KMS-11 (cell line): ENCODE measurements at regions not wholly inside any gene's neighbourhood (a gene's known extent, or its start where the extent isn't known, plus 50 kb on each side); places are given as distances from the start of the nearest gene placed in this dataset.

Source experiments
- H2AFZ ChIP-seq: fragments of 200-600 bp; sonication (generic); 2 replicates; pipeline ENCODE4 v1.6.1; 2016; ENCODE audit warnings: antibody characterized with exemption, mixed run types, low read depth
- H3K27ac ChIP-seq: fragments of 200-600 bp; sonication (generic); 2 replicates; pipeline ENCODE4 v1.6.1; 2016; ENCODE audit warnings: mild to moderate bottlenecking, mixed run types
- H3K27me3 ChIP-seq: fragments of 200-600 bp; sonication (generic); 2 replicates; pipeline ENCODE4 v1.6.1; 2017; ENCODE audit warnings: mild to moderate bottlenecking, low read depth, mixed run types, moderate library complexity; ENCODE audit not compliant: insufficient read depth
- H3K36me3 ChIP-seq: fragments of 200-600 bp; sonication (generic); 2 replicates; pipeline ENCODE4 v1.6.1; 2017; ENCODE audit warnings: mild to moderate bottlenecking, mixed run types; ENCODE audit not compliant: insufficient read depth
- H3K4me1 ChIP-seq: fragments of 200-600 bp; sonication (generic); 2 replicates; pipeline ENCODE4 v1.6.1; 2016; ENCODE audit warnings: mild to moderate bottlenecking, low read depth, mixed run types; ENCODE audit not compliant: poor library complexity, severe bottlenecking
- H3K4me2 ChIP-seq: fragments of 200-600 bp; sonication (generic); 2 replicates; pipeline ENCODE4 v1.7.0; 2016; ENCODE audit warnings: mild to moderate bottlenecking, mixed run types
- H3K4me3 ChIP-seq: fragments of 200-600 bp; sonication (generic); IDR thresholded peaks from 2 replicates; pipeline ENCODE4 v1.6.1; 2017; ENCODE audit warnings: low read depth, low read length, mixed read lengths; ENCODE audit not compliant: insufficient read depth
- H3K79me2 ChIP-seq: fragments of 200-600 bp; sonication (generic); 2 replicates; pipeline ENCODE4 v1.6.1; 2016; ENCODE audit warnings: low read depth, mixed run types; ENCODE audit not compliant: insufficient read depth
- H3K9ac ChIP-seq: fragments of 200-600 bp; sonication (generic); 2 replicates; pipeline ENCODE4 v1.6.1; 2016; ENCODE audit warnings: mild to moderate bottlenecking, mixed run types
- H4K20me1 ChIP-seq: fragments of 200-600 bp; sonication (generic); 2 replicates; pipeline ENCODE4 v1.6.1; 2016; ENCODE audit warnings: mild to moderate bottlenecking, mixed run types; ENCODE audit not compliant: insufficient read depth
- CTCF ChIP-seq: fragments of 200-600 bp; sonication (generic); conservative IDR thresholded peaks from 2 replicates; pipeline ENCODE4 v1.6.1; 2017; ENCODE audit warnings: low read depth, mild to moderate bottlenecking, antibody characterized with exemption, low read length, moderate library complexity, mixed read lengths

DNA sequence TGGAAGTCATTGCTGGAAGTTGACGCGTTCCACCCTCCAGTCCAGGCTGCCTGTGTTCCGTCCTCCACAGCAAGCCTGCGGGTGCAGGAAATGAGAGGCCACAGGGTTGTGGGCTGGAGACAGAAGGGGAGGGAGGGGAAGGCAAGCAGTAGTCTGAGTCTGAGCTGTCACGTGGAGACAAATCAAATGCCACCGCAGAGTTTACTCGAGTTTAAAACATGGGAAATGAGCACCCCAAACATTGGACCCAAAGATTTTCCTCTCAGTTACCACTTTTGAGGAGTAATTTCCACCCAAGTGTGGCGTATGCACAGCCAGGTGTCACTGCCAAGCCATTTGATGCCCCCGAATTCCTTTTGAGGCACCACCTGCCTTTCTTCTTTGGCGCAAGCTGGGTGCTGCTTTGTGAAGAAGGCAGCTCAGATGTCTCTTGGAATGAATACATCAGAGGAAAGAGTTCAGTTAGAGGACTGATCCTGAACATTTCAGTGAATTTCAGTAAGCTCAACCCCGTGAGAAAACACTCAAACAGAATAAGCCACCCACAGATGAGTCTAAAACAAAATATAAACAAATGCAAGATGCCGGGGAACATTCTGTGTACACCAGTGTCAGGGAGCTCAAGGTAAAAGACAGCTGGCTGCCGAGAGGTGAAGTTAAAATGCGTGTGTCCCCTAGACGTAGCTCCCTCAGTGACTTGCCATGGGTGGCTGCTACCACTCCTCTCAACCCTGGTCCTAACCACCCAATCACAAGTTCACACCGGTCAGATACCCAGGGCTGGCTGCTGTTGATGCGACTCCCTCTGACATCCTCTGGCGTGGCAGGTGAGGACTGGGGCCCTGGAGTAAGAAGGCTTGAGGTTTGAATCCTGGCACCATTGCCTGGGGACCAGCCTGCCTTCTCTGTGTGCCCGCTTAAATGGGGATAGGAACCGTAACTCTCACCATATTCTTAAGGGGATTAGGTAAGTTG is 203.8 kb downstream of the UACA start:
- H3K4me3 ChIP-seq = no peak overlapping the region
- H3K27ac ChIP-seq = no peak overlapping the region
- TF ChIP-seq CTCF = no peak
- no peak overlapping the region for H2AFZ ChIP-seq
- H3K9ac ChIP-seq = no peak overlapping the region
- no peaks in the 10 kb centered on the region for H3K79me2 ChIP-seq
- H4K20me1 ChIP-seq = no peaks in the 10 kb centered on the region
- H3K27me3 ChIP-seq = no peaks in the 10 kb centered on the region
- H3K4me1 ChIP-seq = no peaks in the 10 kb centered on the region
- H3K36me3 ChIP-seq = no peaks in the 10 kb centered on the region
- no peak overlapping the region for H3K4me2 ChIP-seq

DNA sequence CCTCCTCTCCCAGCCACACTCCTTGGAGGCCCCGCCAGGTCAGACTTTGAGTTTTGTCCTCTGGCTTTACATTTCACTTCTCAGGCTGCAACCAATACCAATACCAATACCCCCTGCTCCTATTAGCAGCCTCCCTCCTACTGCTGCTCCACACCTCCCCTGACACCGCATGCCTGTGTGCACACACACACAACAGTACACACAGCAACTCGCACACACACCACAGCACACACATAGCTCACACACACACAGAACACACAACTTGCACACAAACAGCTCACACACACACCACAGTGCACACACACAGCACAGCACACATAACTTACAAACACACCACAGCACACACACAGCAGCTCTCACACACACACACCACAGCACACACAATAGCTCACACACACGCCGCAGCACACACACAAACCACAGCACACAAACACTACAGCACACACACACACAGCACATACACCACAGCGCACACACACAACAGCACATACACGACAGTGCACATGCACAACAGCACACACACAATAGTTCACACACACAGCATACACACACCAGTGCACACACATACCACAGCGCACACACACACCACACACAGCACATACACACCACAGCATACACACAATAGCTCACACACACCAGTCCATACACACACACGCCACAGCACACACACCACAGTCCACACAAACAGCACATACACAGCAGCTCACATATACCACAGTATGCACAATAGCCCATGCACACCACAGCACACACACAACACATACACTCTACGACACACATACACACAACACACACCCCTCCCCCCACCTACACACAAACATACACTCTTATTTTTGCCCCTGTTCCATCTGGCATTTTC is 204.7 kb downstream of the UACA start:
- Histone ChIP-seq H4K20me1 (no peaks in the 10 kb centered on the region), H3K27ac (no peak overlapping the region), H3K9ac (no peak overlapping the region), H3K4me3 (no peak overlapping the region), H3K4me2 (no peak overlapping the region), H3K4me1 (no peaks in the 10 kb centered on the region), H3K27me3 (no peaks in the 10 kb centered on the region), H3K36me3 (no peaks in the 10 kb centered on the region), H2AFZ (no peak overlapping the region), H3K79me2 (no peaks in the 10 kb centered on the region)
- TF ChIP-seq CTCF = no peak

- H3K36me3 ChIP-seq = no peaks in the 10 kb centered on the region
- no peak overlapping the region for H3K4me2 ChIP-seq
- H3K27ac ChIP-seq = no peak overlapping the region
- H3K4me1 ChIP-seq = no peaks in the 10 kb centered on the region
- no peak overlapping the region for H2AFZ ChIP-seq
- no peaks in the 10 kb centered on the region for H3K27me3 ChIP-seq
- no peak overlapping the region for H3K9ac ChIP-seq
- H4K20me1 ChIP-seq = no peaks in the 10 kb centered on the region
- H3K79me2 ChIP-seq = no peaks in the 10 kb centered on the region
- TF ChIP-seq CTCF = no peak
- H3K4me3 ChIP-seq = no peak overlapping the region
These were observed 205.7 kb downstream of the UACA start for GRCh38 chr15:70557521-70558258.

GRCh38 chr15:70556779-70557178 is 206.6 kb downstream of the UACA start:
- H3K4me1 ChIP-seq = no peaks in the 10 kb centered on the region
- H3K27me3 ChIP-seq = no peaks in the 10 kb centered on the region
- no peak overlapping the region for H2AFZ ChIP-seq
- H4K20me1 ChIP-seq = no peaks in the 10 kb centered on the region
- H3K9ac ChIP-seq = no peak overlapping the region
- no peaks in the 10 kb centered on the region for H3K79me2 ChIP-seq
- no peak overlapping the region for H3K27ac ChIP-seq
- H3K4me2 ChIP-seq = no peak overlapping the region
- H3K4me3 ChIP-seq = no peak overlapping the region
- H3K36me3 ChIP-seq = no peaks in the 10 kb centered on the region
- TF ChIP-seq CTCF = no peak
